Bronchial epithelial cell (primary cell): ENCODE measurements at regions not wholly inside any gene's neighbourhood (a gene's known extent, or its start where the extent isn't known, plus 50 kb on each side); places are given as distances from the start of the nearest gene placed in this dataset.

Experiments
- DNase-seq: peaks from one replicate; pipeline ENCODE4 v3.0.0-alpha.2; 2010; ENCODE audit warnings: low read depth
- FAIRE-seq: peaks from 2 replicates; lab custom pipeline; 2011; peaks lifted over from hg19 to GRCh38; lab: Jason Lieb, UNC
- H3K27me3 ChIP-seq: 2 replicates; pipeline ENCODE4 v1.5.1; 2011; ENCODE audit warnings: low read length; ENCODE audit not compliant: control insufficient read depth, insufficient read depth
- H3K36me3 ChIP-seq: 2 replicates; pipeline ENCODE4 v1.5.1; 2011; ENCODE audit warnings: low read length; ENCODE audit not compliant: control insufficient read depth, insufficient read depth
- H3K4me3 ChIP-seq: 2 replicates; pipeline ENCODE4 v1.5.1; 2011; ENCODE audit warnings: mild to moderate bottlenecking, low read depth, low read length, control low read depth
- TF ChIP-seq, protein P1 (sequence below): IDR thresholded peaks from 2 replicates; pipeline ENCODE4 v1.5.1; 2011; ENCODE audit warnings: mild to moderate bottlenecking, moderate library complexity, low read length, control low read depth, inconsistent platforms; ENCODE audit not compliant: insufficient read depth, severe bottlenecking

DNA sequence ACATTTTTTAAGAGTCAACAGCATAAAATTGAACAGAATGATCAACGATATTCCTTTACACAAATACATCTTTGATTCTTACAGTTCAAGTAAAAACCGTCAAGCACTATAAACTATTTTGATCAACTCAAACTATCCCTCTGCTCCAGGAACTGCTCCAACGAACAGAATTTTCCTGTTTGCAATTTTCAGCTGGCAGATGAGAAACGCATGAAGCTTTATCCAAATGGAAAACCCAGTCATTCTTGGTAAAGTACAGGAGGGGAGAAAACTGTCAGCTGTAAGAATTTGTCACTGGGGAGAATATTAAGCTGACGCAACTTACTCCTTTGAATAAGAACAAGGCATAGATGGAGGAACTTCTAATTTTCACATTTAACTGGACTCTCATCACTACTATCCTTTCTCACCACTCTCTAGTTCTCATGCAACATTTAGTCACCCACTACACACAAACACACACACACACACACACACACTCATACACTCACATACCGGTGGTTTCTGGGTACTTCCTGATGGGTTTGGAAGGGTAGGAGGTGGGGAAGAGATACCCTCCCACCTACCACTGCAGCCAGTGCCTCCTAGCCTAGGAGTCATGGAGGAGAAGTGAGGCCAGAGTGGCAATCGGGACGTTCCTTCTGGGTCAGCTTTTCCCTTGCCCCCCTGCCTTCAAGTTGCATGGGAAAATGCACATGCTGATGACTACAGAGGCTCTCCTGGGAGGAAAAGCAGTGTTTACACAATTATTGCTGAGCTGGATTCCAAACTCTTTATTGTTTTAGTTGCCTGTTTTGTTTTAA is 54.0 kb upstream of the SPATS2L start:
- H3K27me3 ChIP-seq = no peaks in the 10 kb centered on the region
- no peaks in the 10 kb centered on the region for H3K36me3 ChIP-seq
- TF ChIP-seq, protein P1, sequence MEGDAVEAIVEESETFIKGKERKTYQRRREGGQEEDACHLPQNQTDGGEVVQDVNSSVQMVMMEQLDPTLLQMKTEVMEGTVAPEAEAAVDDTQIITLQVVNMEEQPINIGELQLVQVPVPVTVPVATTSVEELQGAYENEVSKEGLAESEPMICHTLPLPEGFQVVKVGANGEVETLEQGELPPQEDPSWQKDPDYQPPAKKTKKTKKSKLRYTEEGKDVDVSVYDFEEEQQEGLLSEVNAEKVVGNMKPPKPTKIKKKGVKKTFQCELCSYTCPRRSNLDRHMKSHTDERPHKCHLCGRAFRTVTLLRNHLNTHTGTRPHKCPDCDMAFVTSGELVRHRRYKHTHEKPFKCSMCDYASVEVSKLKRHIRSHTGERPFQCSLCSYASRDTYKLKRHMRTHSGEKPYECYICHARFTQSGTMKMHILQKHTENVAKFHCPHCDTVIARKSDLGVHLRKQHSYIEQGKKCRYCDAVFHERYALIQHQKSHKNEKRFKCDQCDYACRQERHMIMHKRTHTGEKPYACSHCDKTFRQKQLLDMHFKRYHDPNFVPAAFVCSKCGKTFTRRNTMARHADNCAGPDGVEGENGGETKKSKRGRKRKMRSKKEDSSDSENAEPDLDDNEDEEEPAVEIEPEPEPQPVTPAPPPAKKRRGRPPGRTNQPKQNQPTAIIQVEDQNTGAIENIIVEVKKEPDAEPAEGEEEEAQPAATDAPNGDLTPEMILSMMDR = no peak
- FAIRE-seq = no peak
- DNase-seq = peak; percentile 57
- H3K4me3 ChIP-seq = no peak overlapping the region

DNA sequence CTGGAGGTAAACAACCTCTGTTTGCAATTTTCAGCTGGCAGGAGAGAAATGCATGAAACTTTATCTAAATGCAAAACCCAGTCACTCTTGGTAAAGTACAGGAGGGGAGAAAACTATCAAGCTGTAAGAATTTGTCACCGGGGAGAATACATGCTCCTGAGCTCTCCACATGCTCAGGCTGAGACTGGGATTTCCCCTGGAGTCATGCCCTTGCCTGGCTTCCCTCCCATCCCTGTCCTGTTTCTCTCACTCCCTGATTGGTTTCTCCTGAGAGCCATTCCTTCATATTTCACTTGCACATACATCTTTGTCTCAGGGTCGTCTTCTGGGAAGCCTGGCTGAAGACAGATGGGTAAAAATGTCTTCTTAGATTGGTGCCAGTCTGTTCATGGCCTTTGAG is 52.9 kb upstream of the SPATS2L start:
- Histone ChIP-seq H3K27me3 (no peaks in the 10 kb centered on the region), H3K36me3 (no peaks in the 10 kb centered on the region), H3K4me3 (no peak overlapping the region)
- DNase-seq (peak; percentile 66), FAIRE-seq (no peak)
- TF ChIP-seq, protein P1 = no peak

DNA sequence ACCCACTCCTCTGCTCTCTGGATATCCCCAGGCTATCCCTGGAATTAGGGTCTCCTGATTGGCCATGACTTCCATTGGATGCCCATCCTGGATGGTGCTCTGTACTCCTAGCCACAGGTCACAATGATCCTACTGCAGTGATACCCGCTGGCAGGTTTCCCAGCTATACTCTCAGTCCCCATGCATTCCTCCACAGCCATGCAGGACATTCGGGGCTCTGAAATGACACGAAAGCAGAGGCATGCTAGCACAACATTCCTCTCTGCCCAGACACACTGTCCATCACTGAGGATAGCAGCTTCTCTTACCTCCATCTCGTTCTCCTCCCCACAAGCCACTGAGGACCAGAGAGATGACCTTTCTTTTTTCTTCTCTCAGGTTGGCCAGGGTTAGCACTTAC is 51.7 kb upstream of the SPATS2L start:
- TF ChIP-seq, protein P1 = no peak
- FAIRE-seq (peak; percentile 55), DNase-seq (no peak)
- Histone ChIP-seq H3K36me3 (no peaks in the 10 kb centered on the region), H3K4me3 (no peak overlapping the region), H3K27me3 (no peaks in the 10 kb centered on the region)

DNA sequence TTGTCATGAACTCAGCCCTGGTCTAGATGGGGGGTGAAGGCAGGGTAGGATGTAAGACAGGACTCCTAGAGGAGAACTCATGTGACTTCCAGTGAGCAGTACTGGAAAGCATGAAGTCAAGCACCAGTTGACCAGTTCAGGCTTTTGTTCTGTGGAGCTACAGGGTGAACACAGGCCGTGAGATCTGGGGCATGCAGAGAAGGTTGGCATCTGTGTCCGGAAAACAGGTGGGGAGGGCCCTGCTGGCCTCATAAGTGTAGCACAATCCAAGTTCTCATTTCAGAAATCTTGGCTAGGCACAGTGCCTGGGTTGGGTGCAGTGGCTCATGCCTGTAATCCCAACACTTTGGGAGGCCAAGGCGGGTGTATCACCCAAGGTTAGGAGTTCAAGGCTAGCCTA is 50.9 kb upstream of the SPATS2L start:
- H3K4me3 ChIP-seq = no peak overlapping the region
- TF ChIP-seq, protein P1 = no peak
- H3K36me3 ChIP-seq = no peaks in the 10 kb centered on the region
- FAIRE-seq = no peak
- DNase-seq = no peak
- no peaks in the 10 kb centered on the region for H3K27me3 ChIP-seq
